HG03175 (cell line): ENCODE measurements at regions not wholly inside any gene's neighbourhood (a gene's known extent, or its start where the extent isn't known, plus 50 kb on each side); places are given as distances from the start of the nearest gene placed in this dataset.

ENCODE experiments used
- ATAC-seq: cut with Tn5 transposase; IDR thresholded peaks from one replicate; pipeline ENCODE4 v1.9.1; 2021; ENCODE audit warnings: mild to moderate bottlenecking, moderate library complexity; ENCODE audit not compliant: unreplicated experiment

DNA sequence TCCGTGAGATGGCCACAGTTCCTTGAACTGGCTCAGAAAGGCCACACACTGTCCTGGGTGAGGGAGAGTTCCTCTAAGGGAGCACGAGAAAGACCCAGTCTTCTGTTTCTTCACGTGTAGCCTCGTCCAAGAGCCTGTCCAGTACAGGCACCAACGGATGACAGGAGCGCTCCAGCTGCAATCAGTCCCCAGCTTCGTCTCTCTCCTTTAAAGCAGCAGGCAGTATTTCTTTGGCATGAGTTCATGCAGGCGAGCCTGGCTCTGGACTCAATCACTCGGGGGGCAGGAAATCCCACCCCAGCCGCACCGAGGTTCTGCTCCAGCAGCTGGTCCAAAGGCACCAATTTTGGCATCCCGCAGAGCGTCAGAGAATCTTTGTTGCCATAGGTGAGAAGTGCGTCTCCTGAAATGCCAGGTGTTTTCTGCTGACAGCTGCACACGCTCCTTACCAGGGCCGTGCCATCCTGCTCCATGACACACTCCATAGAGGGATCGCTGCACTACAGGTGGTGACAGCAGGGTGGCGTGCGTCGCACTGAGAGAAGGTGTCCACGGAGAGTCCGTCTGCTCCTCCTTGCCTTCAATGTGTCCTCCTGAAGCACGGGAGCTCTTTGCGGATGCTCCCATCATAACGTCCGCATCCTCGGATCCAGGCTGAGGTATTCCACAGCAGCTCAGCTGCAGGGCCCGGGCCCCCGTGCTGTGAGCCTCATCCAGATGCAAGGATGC, 59.6 kb upstream of the AFDN start:
- no peak for ATAC-seq

DNA sequence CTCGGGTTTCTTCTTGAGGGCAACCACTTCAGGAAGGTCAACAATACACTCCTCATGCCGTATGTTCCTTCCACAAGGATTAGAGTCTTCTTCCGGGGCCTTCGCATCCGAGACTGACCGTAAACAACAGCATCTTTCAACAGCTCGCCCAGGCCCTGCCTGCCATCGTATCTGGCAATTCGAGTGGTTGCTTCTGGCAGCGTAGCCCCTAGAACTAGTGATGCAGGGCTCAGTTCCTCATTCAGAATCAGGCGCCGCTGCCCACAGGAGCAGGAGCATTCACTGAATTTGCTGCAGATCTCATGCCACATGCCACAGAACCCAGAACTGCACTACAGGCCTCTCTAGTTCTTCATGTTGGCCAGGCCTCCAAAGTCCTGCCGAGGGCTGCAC, 59.0 kb upstream of the AFDN start:
- no peak for ATAC-seq

DNA sequence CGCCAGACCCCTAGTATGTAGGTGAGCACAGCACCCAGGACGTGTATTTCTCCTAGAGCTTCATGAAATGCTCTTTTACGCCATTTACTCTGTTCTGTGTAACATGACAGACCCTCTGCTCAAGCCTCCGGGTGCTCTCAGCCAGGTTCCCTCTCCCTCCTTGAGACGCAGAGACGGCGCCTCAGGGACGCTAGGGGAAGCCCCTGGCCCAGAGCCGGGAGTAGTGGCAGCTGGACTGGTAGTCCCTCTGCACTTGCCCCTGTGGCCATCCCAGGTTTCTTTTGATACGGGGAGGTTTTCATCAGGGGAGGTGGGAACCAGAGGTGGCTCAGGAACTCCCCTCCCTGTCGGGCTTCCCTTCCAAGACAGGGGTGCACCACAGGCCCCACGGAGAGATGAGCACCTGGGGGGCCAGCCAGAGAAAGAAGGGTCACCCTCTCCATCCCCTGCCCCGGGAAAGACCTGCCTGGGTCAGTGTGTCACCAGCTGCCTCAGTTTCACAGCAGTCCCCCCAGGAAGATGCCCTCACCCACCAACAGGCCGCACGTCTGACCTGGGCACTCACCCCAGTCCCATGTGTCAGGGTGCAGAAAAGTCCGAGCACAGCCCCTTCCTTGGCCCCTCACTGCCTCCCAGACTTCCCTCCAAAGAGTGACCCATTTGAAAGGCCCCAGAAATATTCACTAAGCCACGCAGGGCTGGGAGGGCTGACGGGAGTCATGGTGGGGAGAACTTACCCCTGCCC, 58.1 kb upstream of the AFDN start:
- ATAC-seq: no peak

DNA sequence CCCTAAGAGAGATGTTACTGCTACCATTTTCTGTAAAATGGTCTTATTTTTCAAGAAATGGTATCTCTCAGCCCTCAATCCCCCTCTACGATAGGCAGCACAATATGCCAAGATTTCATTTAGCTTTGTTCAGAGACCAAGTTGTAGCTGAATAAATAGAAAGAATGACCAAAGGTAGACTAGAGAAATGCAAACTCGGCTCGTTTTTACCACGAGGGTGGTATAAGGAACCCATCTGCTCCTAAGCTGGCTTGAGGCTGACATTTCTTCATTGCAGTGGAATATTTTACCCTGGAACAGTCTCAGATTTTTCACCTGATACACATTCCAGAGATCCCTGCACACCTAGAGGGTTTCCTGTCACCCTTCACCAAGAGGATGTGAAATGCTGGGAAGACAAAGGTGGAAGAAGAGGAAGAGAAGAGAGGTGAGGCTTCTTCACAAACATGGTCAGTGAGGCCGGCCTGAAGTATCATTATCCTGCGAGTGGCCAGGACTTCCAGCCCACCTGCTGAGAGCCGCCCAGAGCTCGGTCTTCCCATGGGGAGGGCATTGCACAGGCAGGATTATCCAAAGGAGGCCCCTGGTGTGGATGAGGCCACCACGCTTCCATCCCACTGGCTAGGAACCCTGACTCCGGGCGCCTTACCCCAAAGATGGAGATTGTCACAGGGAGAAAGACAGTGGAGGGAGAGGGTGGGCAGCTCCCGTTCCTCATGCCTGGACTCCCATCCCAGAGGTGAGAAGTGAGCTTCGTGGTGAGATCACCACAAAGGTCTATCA, 57.1 kb upstream of the AFDN start:
- no peak for ATAC-seq

DNA sequence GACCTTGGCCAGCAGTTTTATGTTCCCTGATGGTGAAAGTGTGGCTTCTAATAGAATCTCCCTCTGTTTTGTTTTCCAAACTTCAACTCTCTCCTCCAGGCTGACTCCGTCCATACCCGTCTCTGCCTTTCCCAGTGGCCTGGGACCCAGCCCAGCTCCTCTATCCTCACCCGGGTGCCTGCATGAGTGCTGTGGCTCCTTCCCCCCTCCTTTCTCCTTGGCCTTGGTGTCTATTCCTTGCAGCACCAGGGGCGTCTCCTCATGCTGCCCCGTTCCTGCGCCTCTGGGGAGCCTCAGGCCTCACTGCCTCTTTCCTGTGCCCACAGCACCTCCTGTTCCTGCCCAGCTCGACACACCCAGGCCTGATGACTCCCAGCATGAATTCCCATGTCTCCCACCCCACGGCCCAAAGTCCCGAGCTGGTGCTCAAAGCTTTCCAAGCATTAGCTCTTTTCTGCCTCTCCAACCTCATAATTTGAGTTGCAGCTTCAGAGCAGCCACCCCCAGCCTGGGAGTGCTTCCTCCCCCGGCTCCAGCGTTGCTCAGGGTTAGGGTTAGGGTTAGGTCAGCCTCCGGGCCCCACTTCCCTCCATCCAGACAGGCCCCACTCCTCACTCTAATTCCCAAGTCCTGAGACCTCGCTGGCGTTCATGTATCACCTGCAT, 56.3 kb upstream of the AFDN start:
- no peak for ATAC-seq

DNA sequence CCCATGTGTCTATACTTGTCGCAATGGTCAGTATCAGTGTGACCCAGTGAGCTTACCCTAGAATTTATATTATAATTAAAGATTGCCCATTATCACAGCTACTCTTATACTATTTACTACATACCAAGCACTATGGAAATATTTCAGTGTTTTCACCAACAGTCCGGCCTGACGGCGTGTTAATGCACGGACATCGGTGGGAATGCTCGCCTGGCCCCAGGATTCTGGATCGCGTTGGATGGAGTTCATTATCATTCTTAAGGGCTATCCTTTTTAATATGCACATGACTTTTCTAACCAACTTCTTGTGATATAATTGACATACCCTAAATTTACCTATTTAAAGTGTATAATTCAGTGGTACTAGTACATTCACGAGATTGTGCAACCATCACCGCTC, 51.8 kb upstream of the AFDN start:
- no peak for ATAC-seq

DNA sequence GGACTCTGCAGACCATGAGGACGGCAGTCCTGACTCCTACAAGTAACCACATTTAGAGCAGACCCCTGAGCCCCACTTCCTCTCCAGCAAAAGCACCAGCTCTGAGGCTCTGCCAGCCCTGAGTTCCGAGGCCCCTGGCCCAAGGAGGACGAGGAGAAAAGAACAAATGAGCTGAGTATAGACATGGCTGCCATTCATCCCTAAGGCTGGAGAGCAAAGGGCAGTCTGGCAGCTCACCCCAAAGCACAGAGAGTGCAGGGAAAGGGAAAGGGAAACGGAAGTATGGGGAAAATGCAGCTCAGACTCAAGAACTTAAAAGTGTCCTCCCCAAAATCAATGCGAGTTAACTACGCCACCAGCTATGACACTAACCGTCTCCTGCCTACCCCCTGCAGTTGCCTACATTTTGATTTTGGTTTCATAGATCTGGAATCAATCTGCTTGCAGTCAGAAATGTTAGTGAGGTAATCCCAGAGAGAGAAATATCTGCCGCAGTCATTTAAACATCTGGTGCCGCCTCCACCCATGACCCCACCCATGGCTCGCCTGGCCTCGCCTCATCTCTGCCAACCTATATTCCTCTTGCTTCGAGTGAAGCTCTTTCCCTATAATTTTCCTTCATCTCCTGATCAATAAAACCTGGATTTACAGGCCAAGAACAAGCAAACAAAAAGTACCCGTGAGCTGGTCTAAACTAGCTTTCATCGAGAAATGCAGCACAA, 49.6 kb upstream of the AFDN start:
- ATAC-seq: no peak
